CD4-positive, alpha-beta T cell treated with Interleukin-1 beta for 1 hour (primary cell): ENCODE measurements at regions not wholly inside any gene's neighbourhood (a gene's known extent, or its start where the extent isn't known, plus 50 kb on each side); places are given as distances from the start of the nearest gene placed in this dataset.
"Not testable (repeated sequence)": the region's sequence is repeated elsewhere in the genome, so short reads cannot be mapped to it uniquely, and the experiment has no call there.

ENCODE experiments used
- DNase-seq, 2 donors: peaks; one replicate each; pipeline ENCODE4 v3.0.0-alpha.2; 2020 to 2022

GRCh38 chr6:94902974-94903628 lies 674.2 kb upstream of the MANEA start:
- no peak for DNase-seq

- DNase-seq: no peak
Observed at GRCh38 chr6:94899191-94899590, 678.1 kb upstream of the MANEA start.

- no peak for DNase-seq
Observed at GRCh38 chr6:94894300-94894699, 683.0 kb upstream of the MANEA start.

- no peak for DNase-seq
Observed at GRCh38 chr6:94893327-94893726, 684.0 kb upstream of the MANEA start.

GRCh38 chr6:94873819-94874218 lies 703.5 kb upstream of the MANEA start:
- not testable (repeated sequence) for DNase-seq

- DNase-seq: no peak
Observed at GRCh38 chr6:94862112-94862511, 715.2 kb upstream of the MANEA start.

- no peak for DNase-seq
Observed at GRCh38 chr6:94859924-94860323, 717.4 kb upstream of the MANEA start.

- DNase-seq: not testable (repeated sequence)
Observed at GRCh38 chr6:94856999-94857398, 720.3 kb upstream of the MANEA start.

- not testable (repeated sequence) for DNase-seq
Observed at GRCh38 chr6:94851329-94851728, 726.0 kb upstream of the MANEA start.

- no peak for DNase-seq
Observed at GRCh38 chr6:94845742-94846141, 731.6 kb upstream of the MANEA start.

GRCh38 chr6:94835264-94835663 lies 742.1 kb upstream of the MANEA start:
- DNase-seq: no peak

GRCh38 chr6:94813806-94814205 lies 763.5 kb upstream of the MANEA start:
- no peak for DNase-seq

- DNase-seq: no peak
Observed at GRCh38 chr6:94801344-94801743, 776.0 kb upstream of the MANEA start.

GRCh38 chr6:94785514-94785913 lies 791.8 kb upstream of the MANEA start:
- no peak for DNase-seq

- peak in 1 of 2 donors; percentile 2 for DNase-seq
Observed at GRCh38 chr6:94785081-94785480, 792.3 kb upstream of the MANEA start.

GRCh38 chr6:94769197-94769596 lies 808.1 kb upstream of the MANEA start:
- no peak for DNase-seq

GRCh38 chr6:94751641-94752329 lies 825.5 kb upstream of the MANEA start:
- DNase-seq: no peak

- DNase-seq: no peak
Observed at GRCh38 chr6:94736236-94736635, 841.1 kb upstream of the MANEA start.

GRCh38 chr6:94735270-94735669 lies 842.1 kb upstream of the MANEA start:
- no peak for DNase-seq

- no peak for DNase-seq
Observed at GRCh38 chr6:94734751-94735150, 842.6 kb upstream of the MANEA start.

GRCh38 chr6:94733066-94733465 lies 844.3 kb upstream of the MANEA start:
- no peak for DNase-seq

GRCh38 chr6:94727710-94728109 lies 849.6 kb upstream of the MANEA start:
- DNase-seq: no peak

GRCh38 chr6:94721459-94721858 lies 855.9 kb upstream of the MANEA start:
- DNase-seq: no peak

GRCh38 chr6:94713446-94713845 lies 863.9 kb upstream of the MANEA start:
- DNase-seq: no peak

- DNase-seq: no peak
Observed at GRCh38 chr6:94698773-94699172, 878.6 kb upstream of the MANEA start.
